ENCODE measurements at regions not wholly inside any gene's neighbourhood (a gene's known extent, or its start where the extent isn't known, plus 50 kb on each side); places are given as distances from the start of the nearest gene placed in this dataset.

- in situ Hi-C loops (cut with HindIII; ENCODE audit: low sequenced_read_pairs): no loop called here
These were observed 487.5 kb upstream of the KCNMB2 start for GRCh38 chr3:178048768-178049167.

GRCh38 chr3:178054471-178054870, 481.8 kb upstream of the KCNMB2 start:
- in situ Hi-C loops (cut with HindIII; ENCODE audit: low sequenced_read_pairs): no loop called here

GRCh38 chr3:178055939-178056338, 480.3 kb upstream of the KCNMB2 start:
- in situ Hi-C loops (cut with HindIII; ENCODE audit: low sequenced_read_pairs): no loop called here

- in situ Hi-C loops (cut with HindIII; ENCODE audit: low sequenced_read_pairs): no loop called here
These were observed 479.4 kb upstream of the KCNMB2 start for GRCh38 chr3:178056868-178057267.

- in situ Hi-C loops (cut with HindIII; ENCODE audit: low sequenced_read_pairs): no loop called here
These were observed 477.6 kb upstream of the KCNMB2 start for GRCh38 chr3:178058629-178059028.

- in situ Hi-C loops (cut with HindIII; ENCODE audit: low sequenced_read_pairs): no loop called here
These were observed 477.1 kb upstream of the KCNMB2 start for GRCh38 chr3:178059119-178059518.

GRCh38 chr3:178059836-178060235, 476.4 kb upstream of the KCNMB2 start:
- in situ Hi-C loops (cut with HindIII; ENCODE audit: low sequenced_read_pairs): no loop called here

- in situ Hi-C loops (cut with HindIII; ENCODE audit: low sequenced_read_pairs): no loop called here
These were observed 475.8 kb upstream of the KCNMB2 start for GRCh38 chr3:178060407-178060806.

- in situ Hi-C loops (cut with HindIII; ENCODE audit: low sequenced_read_pairs): no loop called here
These were observed 474.1 kb upstream of the KCNMB2 start for GRCh38 chr3:178062126-178062525.

GRCh38 chr3:178063461-178063860, 472.8 kb upstream of the KCNMB2 start:
- in situ Hi-C loops (cut with HindIII; ENCODE audit: low sequenced_read_pairs): no loop called here

- in situ Hi-C loops (cut with HindIII; ENCODE audit: low sequenced_read_pairs): no loop called here
These were observed 468.5 kb upstream of the KCNMB2 start for GRCh38 chr3:178067721-178068120.

GRCh38 chr3:178072391-178073305, 463.6 kb upstream of the KCNMB2 start:
- in situ Hi-C loops (cut with HindIII; ENCODE audit: low sequenced_read_pairs): no loop called here

- in situ Hi-C loops (cut with HindIII; ENCODE audit: low sequenced_read_pairs): no loop called here
These were observed 462.9 kb upstream of the KCNMB2 start for GRCh38 chr3:178073366-178073765.

GRCh38 chr3:178075344-178075743, 460.9 kb upstream of the KCNMB2 start:
- in situ Hi-C loops (cut with HindIII; ENCODE audit: low sequenced_read_pairs): no loop called here

- in situ Hi-C loops (cut with HindIII; ENCODE audit: low sequenced_read_pairs): no loop called here
These were observed 457.3 kb upstream of the KCNMB2 start for GRCh38 chr3:178078953-178079352.

GRCh38 chr3:178079966-178080365, 456.3 kb upstream of the KCNMB2 start:
- in situ Hi-C loops (cut with HindIII; ENCODE audit: low sequenced_read_pairs): no loop called here

- in situ Hi-C loops (cut with HindIII; ENCODE audit: low sequenced_read_pairs): no loop called here
These were observed 453.8 kb upstream of the KCNMB2 start for GRCh38 chr3:178082326-178082906.

- in situ Hi-C loops (cut with HindIII; ENCODE audit: low sequenced_read_pairs): no loop called here
These were observed 452.1 kb upstream of the KCNMB2 start for GRCh38 chr3:178083906-178084866.

GRCh38 chr3:178084938-178085816, 451.1 kb upstream of the KCNMB2 start:
- in situ Hi-C loops (cut with HindIII; ENCODE audit: low sequenced_read_pairs): no loop called here

- in situ Hi-C loops (cut with HindIII; ENCODE audit: low sequenced_read_pairs): no loop called here
These were observed 450.5 kb upstream of the KCNMB2 start for GRCh38 chr3:178085817-178086123.

Data from DLD1 (cell line).